Tongue (tissue), 1 donor: ENCODE measurements at regions not wholly inside any gene's neighbourhood (a gene's known extent, or its start where the extent isn't known, plus 50 kb on each side); places are given as distances from the start of the nearest gene placed in this dataset.
"Not testable (repeated sequence)": the region's sequence is repeated elsewhere in the genome, so short reads cannot be mapped to it uniquely, and the experiment has no call there.

Source experiments
- DNase-seq: peaks from one replicate; pipeline ENCODE4 v3.0.0-alpha.2; 2015

DNA sequence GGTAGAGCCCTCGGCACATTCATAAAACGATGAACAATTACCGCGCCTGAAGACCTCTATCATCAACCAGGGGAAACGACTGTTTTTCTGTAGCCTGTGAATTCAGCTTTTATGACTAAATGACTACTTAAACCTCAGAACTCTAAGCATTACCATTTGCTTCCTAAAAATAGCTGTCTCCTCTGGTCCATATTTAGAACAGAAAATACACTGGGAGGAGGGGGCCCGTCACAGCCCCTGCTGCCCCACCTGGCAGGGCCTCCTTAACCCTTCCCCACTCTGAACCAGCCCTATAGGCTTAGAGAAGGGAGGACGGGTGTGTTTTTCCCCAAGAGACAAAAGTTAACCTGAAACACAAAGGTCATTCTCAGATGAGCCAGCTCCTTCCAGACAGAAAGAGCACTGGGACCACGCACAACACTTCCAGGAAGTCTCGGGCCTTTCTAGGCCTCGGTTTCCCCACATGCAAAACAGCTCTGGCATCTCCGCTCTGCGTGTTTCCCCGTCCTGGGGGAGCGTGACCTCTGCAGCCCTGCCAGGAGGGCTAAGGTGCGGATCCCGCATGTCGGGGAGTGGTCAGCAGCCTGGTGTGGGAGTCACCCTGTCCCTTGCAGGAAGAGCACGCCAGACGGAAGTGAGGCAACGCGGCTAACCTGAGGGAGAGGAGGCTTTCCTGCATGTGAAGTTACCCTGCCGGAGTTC is 193.9 kb downstream of the DLL1 start:
- peak; percentile 59 for DNase-seq

DNA sequence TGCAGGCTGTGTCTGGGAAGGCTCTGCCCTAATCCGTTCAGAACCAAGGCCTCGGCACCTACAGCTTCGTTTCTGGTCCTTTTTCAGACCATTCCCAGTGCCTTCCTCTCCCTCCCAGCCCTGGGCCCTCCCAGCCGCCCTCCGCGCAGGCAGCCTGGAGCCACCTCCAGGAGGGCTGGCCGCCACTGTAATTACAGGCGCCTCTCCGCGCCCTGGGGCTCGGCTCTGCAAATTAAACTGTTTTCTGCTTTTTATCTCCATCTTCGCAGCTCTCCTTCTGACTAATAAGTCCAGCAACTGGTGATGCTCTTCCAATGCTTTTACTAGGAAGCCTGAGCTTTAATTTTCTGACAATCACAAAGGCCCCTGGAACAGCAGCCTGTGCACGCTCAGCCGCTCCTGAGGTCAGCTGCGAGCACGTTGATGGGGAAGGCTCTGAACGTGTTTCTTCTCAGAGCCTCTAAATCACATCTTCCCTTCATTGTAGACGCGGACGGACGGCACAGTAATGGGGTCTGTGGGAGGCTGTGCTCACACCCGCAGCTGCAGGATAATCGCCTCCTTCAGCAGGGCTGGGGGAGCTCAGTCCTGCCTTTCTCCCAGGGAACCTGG is 194.6 kb downstream of the DLL1 start:
- DNase-seq: peak; percentile 45

DNA sequence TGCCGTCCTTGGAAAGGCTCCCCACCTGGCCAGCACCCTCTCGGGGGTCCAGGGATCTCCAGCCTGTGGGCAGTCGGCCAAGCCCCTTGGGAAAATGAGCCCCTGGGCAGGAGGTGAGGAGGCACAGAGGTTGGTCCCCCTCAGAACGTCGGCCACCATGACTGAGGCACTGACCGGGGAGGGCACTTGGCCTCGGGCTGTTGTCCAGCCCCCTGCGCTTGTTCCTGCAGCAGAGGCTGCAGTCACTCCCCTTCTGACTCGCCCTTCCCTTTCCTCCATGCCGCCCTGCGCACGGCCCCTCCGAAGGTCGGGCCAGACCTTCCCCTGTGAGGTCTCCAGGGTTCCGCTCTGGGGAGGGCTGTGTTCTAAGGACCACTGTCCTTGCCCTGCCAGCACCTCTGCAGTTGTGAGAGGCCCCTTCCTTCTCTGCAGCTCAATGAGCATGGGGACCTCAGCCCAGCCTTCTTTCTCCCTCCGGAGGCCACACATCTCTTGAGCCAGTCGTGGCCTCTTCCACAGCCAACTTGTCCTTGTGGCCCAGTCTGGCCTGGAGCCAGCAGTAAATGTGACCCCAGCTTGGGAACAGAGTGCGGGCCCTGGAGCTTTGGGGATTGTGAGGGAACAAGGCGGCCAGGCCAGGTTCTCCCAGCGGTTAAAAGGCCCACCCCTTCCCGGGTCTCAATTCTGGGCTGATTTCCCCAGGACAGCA is 195.5 kb downstream of the DLL1 start:
- no peak for DNase-seq

DNA sequence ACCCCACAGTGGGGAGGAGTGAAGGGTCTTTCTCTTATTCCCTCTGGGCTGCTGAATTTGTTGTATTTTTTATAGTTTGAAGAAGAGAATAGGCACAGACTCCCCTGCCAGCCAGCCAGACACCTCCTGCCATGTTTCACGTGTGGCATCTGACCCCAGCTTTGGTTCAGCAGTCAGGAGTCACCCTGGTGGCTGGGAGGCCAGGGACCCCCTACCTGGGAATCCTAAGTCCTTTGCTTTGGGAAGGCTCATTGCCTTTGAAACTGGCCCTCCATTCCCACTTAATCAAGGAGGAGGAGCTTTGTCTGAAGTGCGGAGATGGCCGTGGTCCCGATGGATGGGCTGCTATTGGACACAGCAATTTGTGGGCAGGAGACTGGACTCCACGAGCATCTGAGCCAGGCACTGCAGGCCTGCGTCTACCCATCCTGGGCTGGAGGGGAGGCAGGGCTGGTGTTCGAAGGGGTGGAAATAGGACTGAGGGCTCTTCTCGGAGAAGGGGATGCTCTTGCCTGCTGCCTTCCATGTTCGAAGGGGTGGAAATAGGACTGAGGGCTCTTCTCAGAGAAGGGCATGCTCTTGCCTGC is 196.1 kb downstream of the DLL1 start:
- no peak for DNase-seq

GRCh38 chr6:170093658-170094596 is 197.0 kb downstream of the DLL1 start:
- no peak for DNase-seq

GRCh38 chr6:170093276-170093657 is 197.6 kb downstream of the DLL1 start:
- DNase-seq: no peak

DNA sequence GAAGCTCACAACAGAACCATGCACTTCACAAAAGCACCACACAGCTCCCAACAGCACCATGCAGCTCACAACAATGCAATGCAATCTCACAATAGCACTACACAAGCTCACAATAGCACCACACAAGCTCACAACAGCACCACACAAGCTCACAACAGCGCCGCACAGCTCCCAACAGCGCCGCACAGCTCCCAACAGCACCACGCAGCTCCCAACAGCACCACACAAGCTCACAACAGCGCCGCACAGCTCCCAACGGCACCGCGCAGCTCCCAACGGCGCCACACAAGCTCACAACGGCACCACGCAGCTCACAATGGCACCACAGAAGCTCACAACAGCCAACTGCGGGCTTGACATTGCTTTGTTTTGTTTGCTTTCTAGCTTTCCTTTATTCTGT is 198.1 kb downstream of the DLL1 start:
- no peak for DNase-seq

DNA sequence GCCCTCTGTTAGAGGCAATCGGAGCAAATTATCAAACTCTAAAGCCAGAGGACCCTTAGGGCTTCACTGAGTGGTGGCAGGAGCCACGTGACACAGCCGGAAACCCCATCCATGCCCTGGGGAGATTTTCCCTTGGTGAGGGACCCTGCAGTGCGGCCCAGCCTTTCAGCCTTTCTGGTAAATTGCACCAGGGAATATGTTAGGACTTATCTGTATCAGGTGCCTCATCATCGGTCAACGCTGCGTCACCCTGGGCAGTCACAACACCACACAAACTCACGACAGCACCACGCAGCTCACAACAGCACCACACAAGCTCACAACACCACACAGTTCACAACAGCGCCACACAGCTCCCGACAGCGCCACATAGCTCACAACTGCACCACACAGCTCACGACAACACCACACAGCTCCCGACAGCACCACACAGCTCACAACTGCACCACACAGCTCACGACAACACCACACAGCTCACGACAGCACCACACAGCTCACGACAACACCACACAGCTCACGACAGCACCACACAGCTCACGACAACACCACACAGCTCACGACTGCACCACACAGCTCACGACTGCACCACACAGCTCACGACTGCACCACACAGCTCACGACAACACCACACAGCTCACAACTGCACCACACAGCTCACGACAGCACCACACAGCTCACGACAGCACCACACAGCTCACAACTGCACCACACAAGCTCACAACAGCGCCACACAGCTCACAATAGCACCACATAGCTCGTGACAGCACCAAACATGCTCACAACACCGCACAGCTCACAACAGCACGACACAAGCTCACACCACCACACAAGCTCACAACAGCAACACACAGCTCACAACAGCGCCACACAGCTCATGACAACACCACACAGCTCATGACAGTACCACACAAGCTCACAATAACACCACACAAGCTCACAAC is 199.0 kb downstream of the DLL1 start:
- DNase-seq: no peak

- DNase-seq: no peak
Observed at GRCh38 chr6:170091000-170091638, 199.8 kb downstream of the DLL1 start.

DNA sequence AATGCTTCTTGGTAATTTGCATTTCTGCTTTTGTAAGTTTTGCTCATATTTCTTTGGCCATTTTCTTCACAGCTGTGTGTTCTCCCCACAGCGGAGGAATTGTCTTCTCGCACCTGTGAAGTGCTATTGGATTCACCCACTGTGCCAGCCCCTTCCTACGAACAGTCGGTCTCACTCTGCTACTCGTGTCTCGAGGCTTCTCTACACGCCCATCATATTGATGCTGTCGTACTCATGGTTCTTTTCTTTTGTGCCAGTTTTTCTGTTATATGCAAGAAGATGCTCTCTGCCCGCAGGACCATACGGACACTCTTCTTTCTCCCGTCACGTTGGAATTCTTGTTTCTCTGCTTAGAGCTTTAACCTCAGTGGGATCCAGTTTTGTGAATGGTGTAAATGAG is 200.3 kb downstream of the DLL1 start:
- no peak for DNase-seq

- DNase-seq: no peak
Observed at GRCh38 chr6:170089963-170090362, 200.9 kb downstream of the DLL1 start.

- no peak for DNase-seq
Observed at GRCh38 chr6:170088582-170088955, 202.3 kb downstream of the DLL1 start.

DNA sequence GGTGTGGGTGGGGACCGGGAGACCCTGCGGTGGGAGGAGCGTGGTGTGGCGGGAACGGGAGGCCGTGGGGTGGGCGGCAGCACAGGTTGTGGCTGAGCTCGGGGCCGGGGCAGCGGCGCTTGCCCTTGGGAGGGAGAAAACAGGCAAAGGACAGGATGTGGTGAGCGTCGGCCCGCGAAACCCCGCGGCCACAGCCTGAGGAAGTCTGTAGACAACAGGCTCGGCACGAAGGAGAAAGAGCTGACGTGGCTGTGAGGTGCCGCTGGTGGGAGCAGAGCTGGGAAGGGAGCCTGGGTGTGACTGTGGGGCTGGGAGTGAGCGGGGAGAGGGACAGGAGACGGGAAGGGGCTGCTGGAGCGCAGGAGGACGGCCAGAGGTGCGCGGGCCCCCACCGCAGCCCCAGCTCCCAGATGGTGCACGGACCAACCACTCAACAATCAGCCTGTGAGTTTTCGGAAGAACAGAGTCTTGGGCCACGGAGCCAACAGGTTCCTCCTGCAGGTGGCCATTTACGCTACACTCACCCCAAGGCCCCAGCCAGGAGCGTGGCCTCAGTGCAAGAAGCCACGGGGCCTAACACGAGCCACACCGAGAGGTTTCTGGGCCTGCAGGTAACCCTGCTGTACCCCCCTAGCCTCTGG is 202.8 kb downstream of the DLL1 start:
- no peak for DNase-seq

DNA sequence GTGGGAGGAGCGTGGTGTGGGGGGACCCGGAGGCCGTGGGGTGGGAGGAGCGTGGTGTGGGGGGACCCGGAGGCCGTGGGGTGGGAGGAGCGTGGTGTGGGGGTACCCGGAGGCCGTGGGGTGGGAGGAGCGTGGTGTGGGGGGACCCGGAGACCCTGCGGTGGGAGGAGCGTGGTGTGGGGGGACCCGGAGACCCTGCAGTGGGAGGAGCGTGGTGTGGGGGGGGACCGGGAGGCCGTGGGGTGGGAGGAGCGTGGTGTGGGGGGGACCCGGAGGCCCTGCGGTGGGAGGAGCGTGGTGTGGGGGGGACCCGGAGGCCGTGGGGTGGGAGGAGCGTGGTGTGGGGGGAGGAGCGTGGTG is 203.5 kb downstream of the DLL1 start:
- DNase-seq: not testable (repeated sequence)

DNA sequence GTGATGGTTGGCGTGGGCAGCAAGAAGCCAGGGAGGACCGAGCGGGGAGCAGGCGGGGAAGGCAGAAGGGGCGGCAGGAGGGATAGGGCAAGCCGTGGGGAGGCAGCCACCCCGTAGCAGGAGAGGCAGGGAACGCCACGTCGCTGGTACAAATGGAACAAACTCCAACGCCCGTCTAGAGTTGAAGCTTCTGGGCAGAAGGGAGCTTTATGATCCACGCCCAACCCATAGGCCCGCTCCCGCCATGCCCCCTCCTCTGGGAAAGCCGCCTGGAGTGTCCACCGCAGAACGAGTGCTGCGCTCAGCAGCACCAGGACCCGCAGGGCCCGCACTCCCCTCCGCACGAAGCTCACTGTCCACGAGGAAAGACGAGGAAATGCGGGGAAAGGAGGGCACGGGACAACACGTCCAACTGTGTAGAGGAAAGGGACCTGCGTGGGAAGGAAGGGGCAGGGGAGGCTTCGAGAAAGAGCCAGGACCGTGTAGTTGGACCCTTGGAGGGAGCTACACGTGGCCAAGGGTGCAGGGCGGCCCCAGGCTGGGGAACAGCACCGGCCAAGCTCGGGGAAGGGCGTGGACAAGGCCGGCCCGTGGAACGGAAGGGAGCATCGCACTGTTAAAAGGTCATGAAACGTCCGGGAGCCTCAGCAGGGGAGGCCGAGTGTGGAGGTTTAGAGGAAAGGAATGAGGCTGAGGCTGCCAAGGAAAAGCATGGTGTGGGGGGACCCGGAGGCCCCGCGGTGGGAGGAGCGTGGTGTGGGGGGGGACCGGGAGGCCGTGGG is 204.0 kb downstream of the DLL1 start:
- no peak for DNase-seq

DNA sequence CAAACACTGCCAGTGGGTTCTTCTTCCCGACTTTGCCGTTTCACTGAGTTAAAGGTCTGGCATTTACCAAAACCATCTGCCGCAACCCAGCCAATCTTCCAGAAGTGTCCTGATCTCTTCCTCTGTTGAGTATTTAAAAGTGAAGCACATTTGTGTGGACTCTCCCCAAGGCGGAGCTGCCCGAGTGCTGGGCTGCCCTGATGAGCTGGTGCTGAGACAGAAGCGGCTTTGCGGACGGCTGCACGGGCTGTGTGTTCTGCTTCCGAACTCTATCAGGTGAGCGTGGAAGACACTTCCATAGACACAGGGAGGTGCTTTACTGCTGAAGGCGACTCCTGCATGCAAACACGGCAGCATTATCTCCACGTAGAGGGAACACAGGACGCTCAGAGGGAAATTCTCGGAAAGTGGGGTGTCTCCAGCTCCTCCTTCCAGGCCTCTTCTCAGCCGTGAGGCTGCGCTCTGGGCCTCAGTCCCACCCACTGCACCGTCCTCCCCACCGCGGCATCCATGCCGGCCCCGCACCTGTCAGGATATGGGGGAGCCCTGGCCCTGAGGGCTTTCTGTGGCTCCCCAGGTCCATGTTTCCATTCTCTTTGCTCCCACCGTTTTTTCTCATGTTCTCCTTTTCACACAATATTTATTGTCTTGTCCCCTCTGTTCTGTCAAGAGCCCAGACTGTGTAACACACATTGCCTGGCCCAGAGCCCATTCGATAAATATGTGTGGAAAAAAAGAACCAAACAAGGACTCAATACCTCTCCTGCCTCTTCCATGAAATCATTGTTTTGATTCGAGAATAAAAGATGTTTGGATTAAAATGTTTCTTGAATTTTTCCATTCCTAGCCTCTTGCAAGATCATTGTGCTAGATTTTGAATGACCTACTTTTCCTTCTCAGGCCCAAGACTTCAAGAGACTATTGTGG is 205.1 kb downstream of the DLL1 start:
- peak; percentile 44 for DNase-seq

DNA sequence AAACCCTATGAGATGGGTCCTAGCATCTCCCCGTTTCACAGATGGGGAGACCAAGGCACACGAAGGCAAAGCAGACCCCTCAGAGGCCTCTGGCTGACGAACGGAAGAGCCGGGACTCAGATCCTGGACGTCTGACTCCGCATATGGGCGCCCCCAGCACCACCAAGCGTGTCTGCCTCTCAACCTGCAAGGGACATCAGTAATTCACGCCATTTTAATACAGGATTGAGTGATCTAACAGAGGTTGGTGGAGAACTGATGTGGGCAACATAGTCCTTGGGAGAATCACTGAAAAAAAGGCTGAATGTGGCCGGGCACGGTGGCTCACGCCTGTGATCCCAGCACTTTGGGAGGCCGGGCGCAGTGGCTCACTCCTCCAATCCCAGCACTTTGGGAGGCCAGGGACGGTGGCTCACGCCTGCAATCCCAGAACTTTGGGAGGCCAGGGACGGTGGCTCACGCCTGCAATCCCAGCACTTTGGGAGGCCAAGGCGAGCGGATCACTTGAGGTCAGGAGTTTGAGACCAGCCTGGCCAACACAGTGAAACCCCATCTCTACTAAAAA is 206.6 kb downstream of the DLL1 start:
- DNase-seq: no peak
